ENCODE measurements at regions not wholly inside any gene's neighbourhood (a gene's known extent, or its start where the extent isn't known, plus 50 kb on each side); places are given as distances from the start of the nearest gene placed in this dataset.

DNA sequence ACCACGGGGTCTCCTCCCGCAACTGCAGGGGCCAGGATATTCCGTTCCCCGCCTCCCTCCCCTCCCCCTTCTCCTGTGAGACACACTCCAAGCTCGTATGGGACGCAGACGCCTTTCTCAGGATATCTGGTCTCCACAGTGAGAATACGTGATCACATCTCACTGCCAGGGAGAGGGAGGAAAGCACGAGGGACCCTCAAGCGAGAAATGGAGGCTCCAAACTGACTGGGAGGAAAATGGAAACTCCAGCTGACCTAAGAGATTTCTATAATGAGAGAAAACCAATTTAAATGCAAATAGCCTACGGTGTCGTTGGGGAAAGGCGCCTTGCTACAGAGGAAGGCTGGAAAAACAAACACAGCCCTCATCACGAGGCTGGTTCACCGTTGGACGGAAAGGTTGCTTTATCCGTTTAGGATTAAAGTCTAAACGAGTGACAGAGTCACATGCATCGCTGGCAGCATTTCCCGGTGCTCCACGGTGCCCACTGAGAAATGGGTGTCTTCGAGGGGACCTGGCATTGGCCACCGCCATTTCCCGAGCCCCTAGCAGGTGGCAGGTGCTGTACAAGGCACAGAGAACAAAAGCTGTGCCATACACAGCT lies 116.9 kb upstream of the CPEB4 start:
- TF ChIP-seq FOXP2 (optimal IDR thresholded peaks at IDR 0.05; ENCODE audit: control extremely low read depth, extremely low read length, insufficient read depth) (no peak), POLR2AphosphoS5 (IDR thresholded peaks at IDR 0.05; ENCODE audit: borderline replicate concordance, low read depth, low read length) (no peak), EZH2 (IDR thresholded peaks at IDR 0.05) (no peak)
- H3K9ac ChIP-seq (ENCODE audit: insufficient read length): no peak overlapping the region
- no peaks in the 10 kb centered on the region for H3K36me3 ChIP-seq (ENCODE audit: insufficient read depth, low read length)
- no peak for DNase-seq (ENCODE audit: low read depth, low spot score)
- no peak overlapping the region for H3K27ac ChIP-seq
- H3K9me3 ChIP-seq (ENCODE audit: low read depth, low read length): no peaks in the 10 kb centered on the region
- no peak overlapping the region for H3K4me3 ChIP-seq

DNA sequence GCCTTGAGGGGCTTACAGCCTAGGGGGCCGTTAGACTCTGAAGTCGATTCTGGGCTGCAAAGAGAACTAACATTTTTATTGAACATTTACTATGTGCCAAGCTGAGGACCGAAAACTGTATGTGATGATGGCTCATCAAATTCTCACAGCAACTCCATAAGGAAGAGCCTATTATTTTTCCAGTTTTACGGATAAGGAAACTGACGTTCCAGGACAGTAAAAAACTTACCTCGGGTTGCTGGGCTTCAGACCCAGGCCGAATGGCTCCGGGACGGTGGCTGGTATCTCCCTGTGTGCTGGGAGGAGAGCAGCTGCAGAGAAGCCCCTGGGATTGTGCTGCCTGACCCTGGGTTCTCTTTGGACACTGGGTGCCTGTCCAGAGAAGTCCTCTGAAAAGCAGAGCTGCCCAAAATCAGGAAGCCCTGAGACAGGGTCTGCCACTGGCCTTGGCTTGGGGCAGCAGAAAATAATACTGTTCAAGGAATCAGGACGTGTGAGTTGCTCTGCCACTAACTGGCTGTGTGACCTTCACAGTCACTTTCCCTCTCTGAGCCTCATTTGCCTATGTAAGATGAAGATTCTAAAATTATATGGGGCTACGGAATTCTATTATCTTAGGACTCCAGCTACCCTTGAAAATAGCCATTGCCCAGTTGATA lies 116.3 kb upstream of the CPEB4 start:
- H3K27ac ChIP-seq: no peak overlapping the region
- TF ChIP-seq FOXP2 (optimal IDR thresholded peaks at IDR 0.05; ENCODE audit: control extremely low read depth, extremely low read length, insufficient read depth) (no peak), EZH2 (IDR thresholded peaks at IDR 0.05) (no peak), POLR2AphosphoS5 (IDR thresholded peaks at IDR 0.05; ENCODE audit: borderline replicate concordance, low read depth, low read length) (no peak)
- DNase-seq (ENCODE audit: low read depth, low spot score): no peak
- no peaks in the 10 kb centered on the region for H3K9me3 ChIP-seq (ENCODE audit: low read depth, low read length)
- no peak overlapping the region for H3K9ac ChIP-seq (ENCODE audit: insufficient read length)
- no peak overlapping the region for H3K4me3 ChIP-seq
- H3K36me3 ChIP-seq (ENCODE audit: insufficient read depth, low read length): no peaks in the 10 kb centered on the region

DNA sequence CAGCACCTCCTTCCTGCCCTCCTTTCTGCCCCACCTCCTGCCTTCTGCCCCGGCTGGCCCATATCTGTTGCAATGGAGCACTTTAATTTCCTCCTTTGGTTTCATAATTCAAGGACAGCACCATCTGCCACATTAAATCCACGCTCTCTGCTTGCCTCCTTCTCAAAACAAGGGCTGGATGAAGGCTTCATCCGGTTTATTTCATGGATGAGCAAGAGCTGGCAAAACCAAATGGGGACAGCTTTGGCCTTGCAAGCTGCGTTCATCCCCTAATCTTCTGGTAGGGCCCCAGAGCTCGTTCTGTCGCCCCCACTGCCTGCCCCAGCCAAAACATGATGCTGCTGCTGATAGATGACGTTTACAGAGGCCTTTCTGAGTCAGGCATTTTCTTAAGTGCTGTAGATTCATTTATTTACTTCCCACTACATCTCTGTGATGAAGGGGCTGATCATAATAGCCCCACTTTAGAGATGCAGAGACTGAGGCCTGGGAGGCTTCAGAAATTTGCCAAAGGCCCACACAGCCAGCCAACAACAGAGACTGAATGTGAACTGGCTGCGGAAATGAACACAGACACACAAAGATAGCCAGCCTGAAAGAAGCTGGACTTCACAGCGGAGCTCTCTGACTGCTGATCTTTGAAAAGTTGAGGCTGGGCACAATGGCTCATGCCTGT lies 115.6 kb upstream of the CPEB4 start:
- Histone ChIP-seq H3K27ac (no peak overlapping the region), H3K4me3 (no peak overlapping the region), H3K9me3 (ENCODE audit: low read depth, low read length) (no peaks in the 10 kb centered on the region), H3K9ac (ENCODE audit: insufficient read length) (no peak overlapping the region), H3K36me3 (ENCODE audit: insufficient read depth, low read length) (no peaks in the 10 kb centered on the region)
- DNase-seq (ENCODE audit: low read depth, low spot score): no peak
- no peak for TF ChIP-seq POLR2AphosphoS5 (IDR thresholded peaks at IDR 0.05; ENCODE audit: borderline replicate concordance, low read depth, low read length)

DNA sequence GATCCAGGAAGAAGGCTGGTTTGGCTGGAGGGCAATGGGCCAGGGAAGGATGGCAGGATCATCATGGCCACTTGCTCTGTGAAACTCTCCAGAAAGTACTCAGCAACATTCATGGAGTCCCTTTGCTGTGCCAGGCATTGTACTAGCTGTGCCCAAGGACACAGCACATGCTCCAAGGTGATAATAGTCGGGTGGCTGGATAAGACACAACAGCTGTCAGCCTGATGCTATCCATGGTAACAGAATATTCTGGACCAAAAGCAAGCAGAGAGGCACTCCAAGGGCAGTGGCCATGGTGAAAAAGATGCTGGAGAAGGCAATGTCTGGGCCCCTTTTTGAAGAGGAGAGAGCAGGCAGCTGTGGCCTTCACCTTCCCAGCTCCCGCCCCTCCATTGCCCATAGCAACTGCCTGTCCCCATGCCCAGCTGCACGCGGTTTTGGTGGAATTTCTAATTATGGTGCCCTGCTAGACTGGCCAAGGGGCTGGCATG lies 113.8 kb upstream of the CPEB4 start:
- no peak overlapping the region for H3K9ac ChIP-seq (ENCODE audit: insufficient read length)
- no peaks in the 10 kb centered on the region for H3K9me3 ChIP-seq (ENCODE audit: low read depth, low read length)

DNA sequence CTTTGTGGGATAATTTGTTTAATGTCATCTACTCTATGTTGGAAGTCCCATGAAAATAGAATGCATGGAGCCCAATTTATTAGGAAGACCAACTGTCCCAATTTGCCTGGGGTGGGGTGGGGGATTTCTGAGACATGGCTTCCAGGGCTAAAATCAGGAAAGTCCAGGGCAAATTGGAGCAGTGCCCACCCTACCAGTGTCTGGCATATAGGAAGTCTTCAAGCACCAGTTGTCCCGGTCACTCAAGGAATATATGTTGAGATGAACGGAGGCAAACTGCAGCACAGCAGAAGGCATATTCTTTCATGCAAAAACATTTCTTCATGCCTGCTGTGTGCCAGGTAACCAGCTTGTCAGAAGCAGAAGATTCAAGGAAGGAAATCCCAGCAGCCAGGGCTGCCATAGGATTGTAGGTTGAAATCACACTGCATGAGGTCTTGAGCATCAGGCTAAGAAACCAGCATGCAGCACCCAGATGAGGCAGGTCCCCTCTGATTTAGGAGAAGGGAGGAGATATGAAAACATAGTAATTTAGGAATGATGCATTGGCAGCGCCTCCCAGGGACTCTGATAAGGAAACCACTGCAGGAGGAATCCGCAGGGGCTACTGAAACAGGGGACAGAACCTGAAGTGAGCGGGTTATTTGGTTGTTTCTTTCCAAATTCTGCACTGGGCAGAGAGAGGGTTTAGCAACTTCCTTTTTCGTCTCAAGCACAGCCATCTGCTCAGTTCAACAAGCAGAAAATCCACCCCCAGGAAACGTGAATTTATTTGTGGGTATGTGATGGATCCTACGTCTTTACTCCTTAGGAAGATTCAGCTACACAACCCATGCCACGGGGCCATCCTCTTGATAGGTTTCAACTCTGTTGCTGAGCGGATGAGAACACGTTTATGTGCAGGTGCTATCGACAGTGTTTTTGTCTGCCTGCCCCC lies 112.6 kb upstream of the CPEB4 start:
- no peak for DNase-seq (ENCODE audit: low read depth, low spot score)
- H3K36me3 ChIP-seq (ENCODE audit: insufficient read depth, low read length): no peaks in the 10 kb centered on the region
- no peak overlapping the region for H3K9ac ChIP-seq (ENCODE audit: insufficient read length)
- H3K27ac ChIP-seq: no peak overlapping the region
- TF ChIP-seq POLR2AphosphoS5 (IDR thresholded peaks at IDR 0.05; ENCODE audit: borderline replicate concordance, low read depth, low read length) (no peak), FOXP2 (optimal IDR thresholded peaks at IDR 0.05; ENCODE audit: control extremely low read depth, extremely low read length, insufficient read depth) (no peak), EZH2 (IDR thresholded peaks at IDR 0.05) (no peak)
- no peak overlapping the region for H3K4me3 ChIP-seq
- no peaks in the 10 kb centered on the region for H3K9me3 ChIP-seq (ENCODE audit: low read depth, low read length)

More for the DNA sequence above, 113.8 kb upstream of the CPEB4 start:
- no peak overlapping the region for H3K27ac ChIP-seq
- DNase-seq (ENCODE audit: low read depth, low spot score): no peak
- TF ChIP-seq EZH2 (IDR thresholded peaks at IDR 0.05): no peak
- no peak for TF ChIP-seq POLR2AphosphoS5 (IDR thresholded peaks at IDR 0.05; ENCODE audit: borderline replicate concordance, low read depth, low read length)
- TF ChIP-seq FOXP2 (optimal IDR thresholded peaks at IDR 0.05; ENCODE audit: control extremely low read depth, extremely low read length, insufficient read depth): no peak
- no peaks in the 10 kb centered on the region for H3K36me3 ChIP-seq (ENCODE audit: insufficient read depth, low read length)
- no peak overlapping the region for H3K4me3 ChIP-seq

DNA sequence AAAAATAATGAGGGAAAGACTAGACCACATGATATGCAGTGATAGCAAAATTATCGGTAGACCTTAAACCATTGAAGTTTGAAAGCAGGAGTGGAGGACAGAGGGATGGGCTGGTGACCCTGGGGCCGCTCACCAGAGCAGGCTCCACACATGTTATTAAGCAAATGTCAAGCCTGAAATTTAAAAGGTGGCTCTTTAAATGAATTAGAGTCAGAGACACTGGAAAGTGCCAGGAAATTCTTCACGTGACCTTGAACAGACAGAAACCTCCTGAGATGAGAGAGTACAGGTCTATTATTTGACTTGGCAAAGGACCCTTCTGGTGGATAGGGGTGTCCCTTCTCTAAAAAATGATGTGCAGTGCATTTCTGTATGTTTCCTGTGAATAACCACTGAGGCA lies 111.0 kb upstream of the CPEB4 start:
- no peak for TF ChIP-seq POLR2AphosphoS5 (IDR thresholded peaks at IDR 0.05; ENCODE audit: borderline replicate concordance, low read depth, low read length)
- no peak for TF ChIP-seq EZH2 (IDR thresholded peaks at IDR 0.05)
- TF ChIP-seq FOXP2 (optimal IDR thresholded peaks at IDR 0.05; ENCODE audit: control extremely low read depth, extremely low read length, insufficient read depth): no peak
- H3K27ac ChIP-seq: no peak overlapping the region
- no peak for DNase-seq (ENCODE audit: low read depth, low spot score)

DNA sequence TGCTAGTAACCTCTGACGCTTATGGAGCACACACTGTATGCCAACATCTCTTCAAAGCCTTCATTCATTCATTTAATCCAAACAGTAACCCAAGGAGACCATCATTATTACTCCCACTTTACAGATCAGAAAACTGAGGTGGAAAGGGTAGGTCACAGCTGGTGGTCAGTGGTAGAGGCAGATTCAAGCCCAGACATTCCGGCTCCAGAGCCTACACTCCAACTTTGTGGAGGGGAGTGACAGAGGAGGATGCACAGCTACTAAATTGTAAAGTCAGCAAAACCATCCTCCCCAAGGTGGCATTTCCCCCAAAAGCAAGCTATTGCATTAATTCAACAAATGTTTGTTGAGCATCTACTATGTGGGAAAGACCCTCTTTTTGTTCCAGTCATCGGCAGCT lies 110.5 kb upstream of the CPEB4 start:
- Histone ChIP-seq H3K27ac (no peak overlapping the region), H3K9me3 (ENCODE audit: low read depth, low read length) (no peaks in the 10 kb centered on the region), H3K9ac (ENCODE audit: insufficient read length) (no peak overlapping the region), H3K4me3 (no peak overlapping the region), H3K36me3 (ENCODE audit: insufficient read depth, low read length) (no peaks in the 10 kb centered on the region)
- DNase-seq (ENCODE audit: low read depth, low spot score): no peak
- no peak for TF ChIP-seq EZH2 (IDR thresholded peaks at IDR 0.05)
- TF ChIP-seq POLR2AphosphoS5 (IDR thresholded peaks at IDR 0.05; ENCODE audit: borderline replicate concordance, low read depth, low read length): no peak
- TF ChIP-seq FOXP2 (optimal IDR thresholded peaks at IDR 0.05; ENCODE audit: control extremely low read depth, extremely low read length, insufficient read depth): no peak

More for the DNA sequence above, 111.0 kb upstream of the CPEB4 start:
- H3K4me3 ChIP-seq: no peak overlapping the region
- no peak overlapping the region for H3K9ac ChIP-seq (ENCODE audit: insufficient read length)
- H3K9me3 ChIP-seq (ENCODE audit: low read depth, low read length): no peaks in the 10 kb centered on the region
- no peaks in the 10 kb centered on the region for H3K36me3 ChIP-seq (ENCODE audit: insufficient read depth, low read length)

Measured in SK-N-MC (cell line).